ENCODE measurements at regions not wholly inside any gene's neighbourhood (a gene's known extent, or its start where the extent isn't known, plus 50 kb on each side); places are given as distances from the start of the nearest gene placed in this dataset.

GRCh38 chr10:23917251-23917840 lies 291.6 kb upstream of the KIAA1217 start:
- TF ChIP-seq, protein P1, sequence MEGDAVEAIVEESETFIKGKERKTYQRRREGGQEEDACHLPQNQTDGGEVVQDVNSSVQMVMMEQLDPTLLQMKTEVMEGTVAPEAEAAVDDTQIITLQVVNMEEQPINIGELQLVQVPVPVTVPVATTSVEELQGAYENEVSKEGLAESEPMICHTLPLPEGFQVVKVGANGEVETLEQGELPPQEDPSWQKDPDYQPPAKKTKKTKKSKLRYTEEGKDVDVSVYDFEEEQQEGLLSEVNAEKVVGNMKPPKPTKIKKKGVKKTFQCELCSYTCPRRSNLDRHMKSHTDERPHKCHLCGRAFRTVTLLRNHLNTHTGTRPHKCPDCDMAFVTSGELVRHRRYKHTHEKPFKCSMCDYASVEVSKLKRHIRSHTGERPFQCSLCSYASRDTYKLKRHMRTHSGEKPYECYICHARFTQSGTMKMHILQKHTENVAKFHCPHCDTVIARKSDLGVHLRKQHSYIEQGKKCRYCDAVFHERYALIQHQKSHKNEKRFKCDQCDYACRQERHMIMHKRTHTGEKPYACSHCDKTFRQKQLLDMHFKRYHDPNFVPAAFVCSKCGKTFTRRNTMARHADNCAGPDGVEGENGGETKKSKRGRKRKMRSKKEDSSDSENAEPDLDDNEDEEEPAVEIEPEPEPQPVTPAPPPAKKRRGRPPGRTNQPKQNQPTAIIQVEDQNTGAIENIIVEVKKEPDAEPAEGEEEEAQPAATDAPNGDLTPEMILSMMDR (conservative IDR thresholded peaks at IDR 0.05), result no peak
- no peak for TF ChIP-seq ZFX (IDR thresholded peaks at IDR 0.05)

All from C4-2B (cell line).